ENCODE measurements at regions not wholly inside any gene's neighbourhood (a gene's known extent, or its start where the extent isn't known, plus 50 kb on each side); places are given as distances from the start of the nearest gene placed in this dataset.
A peak's percentile ranks its signal among the peaks of the same experiment; 100 is the strongest.

DNA sequence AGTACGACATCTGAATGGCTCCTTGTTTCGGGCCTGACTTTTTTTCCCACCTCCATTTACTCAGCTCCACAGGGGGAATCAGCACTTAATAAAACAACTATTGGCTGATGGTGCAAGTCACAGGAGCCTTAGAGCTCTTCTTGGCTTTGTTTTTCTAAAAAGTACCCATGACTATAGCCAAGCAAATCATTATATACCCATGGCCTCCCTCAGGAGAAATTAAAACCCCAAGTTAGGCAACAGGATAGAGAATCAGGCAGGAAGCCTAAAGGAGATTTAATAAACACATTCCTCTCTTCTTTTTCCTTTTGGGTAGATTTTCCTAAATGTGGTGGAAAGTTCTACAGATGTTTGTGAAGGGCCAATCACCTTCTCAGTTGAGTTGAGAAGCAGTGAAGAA, 91.9 kb upstream of the RBPJ start:
- no peaks in the 10 kb centered on the region for H3K27me3 ChIP-seq (ENCODE audit: control insufficient read depth in 1 of 2, insufficient read depth in 2 of 2, low read length in 1 of 2)
- ATAC-seq (ENCODE audit: low FRiP score) (no peak), DNase-seq (no peak)
- no peaks in the 10 kb centered on the region for H3K9me3 ChIP-seq (ENCODE audit: control insufficient read depth, low read length)
- H3K27ac ChIP-seq (ENCODE audit: low read depth in 1 of 2, low read length in 2 of 2), result no peak overlapping the region
- no peaks in the 10 kb centered on the region for H3K4me1 ChIP-seq (ENCODE audit: control insufficient read depth in 1 of 2, insufficient read depth in 2 of 2, low read length in 2 of 2)
- H3K4me3 ChIP-seq (ENCODE audit: low read length in 2 of 2), result no peak overlapping the region
- no peaks in the 10 kb centered on the region for H3K36me3 ChIP-seq (ENCODE audit: control insufficient read depth in 1 of 2, insufficient read depth in 2 of 2, low read length in 1 of 2)
- WGBS, 2 donors, result 96% methylated on average over 2 of the region's 2 CpGs
- intact Hi-C loops (cut with DNase I), result no loop called here

DNA sequence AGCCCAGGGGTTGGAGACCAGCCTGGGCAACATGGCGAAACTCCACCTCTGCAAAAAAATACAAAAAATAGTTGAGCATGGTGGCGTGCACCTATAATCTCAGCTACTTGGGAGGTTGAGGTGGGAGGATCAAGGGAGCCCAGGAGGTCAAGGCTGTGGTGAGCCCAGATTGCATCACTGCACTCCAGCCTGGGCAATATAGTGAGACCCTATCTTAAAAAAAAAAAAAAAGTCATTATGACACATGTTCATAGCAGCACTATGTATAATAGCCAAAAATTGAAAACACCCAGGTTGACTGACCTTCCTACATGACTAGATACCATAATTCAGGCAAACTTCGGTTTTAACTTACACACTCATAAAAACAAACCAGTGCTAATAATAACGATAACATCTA, 90.8 kb upstream of the RBPJ start:
- no peaks in the 10 kb centered on the region for H3K9me3 ChIP-seq (ENCODE audit: control insufficient read depth, low read length)
- no peak overlapping the region for H3K4me3 ChIP-seq (ENCODE audit: low read length in 2 of 2)
- intact Hi-C loops (cut with DNase I), result no loop called here
- no peak for DNase-seq
- no peaks in the 10 kb centered on the region for H3K36me3 ChIP-seq (ENCODE audit: control insufficient read depth in 1 of 2, insufficient read depth in 2 of 2, low read length in 1 of 2)
- H3K27me3 ChIP-seq (ENCODE audit: control insufficient read depth in 1 of 2, insufficient read depth in 2 of 2, low read length in 1 of 2), result no peaks in the 10 kb centered on the region
- no peak overlapping the region for H3K27ac ChIP-seq (ENCODE audit: low read depth in 1 of 2, low read length in 2 of 2)
- 76 to 78% methylated on average over 4 of the region's 4 CpGs for WGBS, 2 donors
- H3K4me1 ChIP-seq (ENCODE audit: control insufficient read depth in 1 of 2, insufficient read depth in 2 of 2, low read length in 2 of 2), result no peaks in the 10 kb centered on the region
- no peak for ATAC-seq (ENCODE audit: low FRiP score)

DNA sequence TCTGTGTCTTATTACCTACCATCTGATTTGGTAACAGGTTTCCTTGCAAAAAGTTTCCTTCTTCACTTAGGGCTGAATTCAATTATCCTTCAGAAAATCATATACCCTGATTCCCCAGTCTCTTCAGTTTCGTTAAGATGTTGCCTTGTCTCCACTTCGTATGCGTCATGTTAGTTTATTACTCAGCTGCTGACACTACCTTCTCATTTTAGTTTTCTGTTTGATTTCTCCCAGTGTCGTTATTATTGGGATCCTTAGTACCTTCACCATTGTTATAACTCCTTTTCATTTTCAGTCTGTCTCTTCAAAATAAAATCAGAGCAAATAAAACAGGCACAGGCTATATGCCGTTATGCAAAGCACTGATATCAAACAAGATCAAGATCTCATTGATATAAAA, 87.5 kb upstream of the RBPJ start:
- no peak for ATAC-seq (ENCODE audit: low FRiP score)
- 91% methylated on average over 5 of the region's 5 CpGs for WGBS, 2 donors
- no peaks in the 10 kb centered on the region for H3K27me3 ChIP-seq (ENCODE audit: control insufficient read depth in 1 of 2, insufficient read depth in 2 of 2, low read length in 1 of 2)
- intact Hi-C loops (cut with DNase I), result no loop called here
- no peaks in the 10 kb centered on the region for H3K36me3 ChIP-seq (ENCODE audit: control insufficient read depth in 1 of 2, insufficient read depth in 2 of 2, low read length in 1 of 2)
- no peaks in the 10 kb centered on the region for H3K9me3 ChIP-seq (ENCODE audit: control insufficient read depth, low read length)
- no peak for DNase-seq
- H3K4me3 ChIP-seq (ENCODE audit: low read length in 2 of 2), result no peak overlapping the region
- H3K4me1 ChIP-seq (ENCODE audit: control insufficient read depth in 1 of 2, insufficient read depth in 2 of 2, low read length in 2 of 2), result peaks cover 0 to 2% of the 10 kb centered on the region in 2 donors
- H3K27ac ChIP-seq (ENCODE audit: low read depth in 1 of 2, low read length in 2 of 2), result no peak overlapping the region

DNA sequence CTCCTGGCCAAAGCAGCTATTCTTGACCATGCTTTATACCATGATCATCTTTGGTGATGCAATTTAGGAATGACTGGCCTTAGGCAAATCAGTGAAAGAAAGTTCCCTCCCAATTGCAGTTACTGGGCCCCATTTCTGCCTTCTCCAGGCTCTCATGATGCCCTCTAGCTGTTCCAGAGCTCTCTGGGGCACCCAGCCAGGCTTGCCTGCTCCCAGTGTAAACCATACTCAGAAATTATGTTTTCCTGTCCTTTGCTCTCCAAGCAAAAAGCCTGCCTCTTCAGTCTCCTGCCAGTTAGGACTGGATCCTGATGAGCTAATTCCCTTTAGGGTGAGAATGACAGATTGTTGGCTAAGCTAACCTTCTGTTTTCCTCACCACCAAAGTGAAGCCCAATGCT, 85.3 kb upstream of the RBPJ start:
- Histone ChIP-seq H3K9me3 (ENCODE audit: control insufficient read depth, low read length) (no peaks in the 10 kb centered on the region), H3K4me1 (ENCODE audit: control insufficient read depth in 1 of 2, insufficient read depth in 2 of 2, low read length in 2 of 2) (peaks cover 2 to 5% of the 10 kb centered on the region in 2 donors), H3K27ac (ENCODE audit: low read depth in 1 of 2, low read length in 2 of 2) (no peak overlapping the region), H3K36me3 (ENCODE audit: control insufficient read depth in 1 of 2, insufficient read depth in 2 of 2, low read length in 1 of 2) (no peaks in the 10 kb centered on the region), H3K4me3 (ENCODE audit: low read length in 2 of 2) (no peak overlapping the region), H3K27me3 (ENCODE audit: control insufficient read depth in 1 of 2, insufficient read depth in 2 of 2, low read length in 1 of 2) (no peaks in the 10 kb centered on the region)
- ATAC-seq (ENCODE audit: low FRiP score) (peak; percentile 76), DNase-seq (peak; percentile 82 to 84)
- intact Hi-C loops (cut with DNase I), result no loop called here

DNA sequence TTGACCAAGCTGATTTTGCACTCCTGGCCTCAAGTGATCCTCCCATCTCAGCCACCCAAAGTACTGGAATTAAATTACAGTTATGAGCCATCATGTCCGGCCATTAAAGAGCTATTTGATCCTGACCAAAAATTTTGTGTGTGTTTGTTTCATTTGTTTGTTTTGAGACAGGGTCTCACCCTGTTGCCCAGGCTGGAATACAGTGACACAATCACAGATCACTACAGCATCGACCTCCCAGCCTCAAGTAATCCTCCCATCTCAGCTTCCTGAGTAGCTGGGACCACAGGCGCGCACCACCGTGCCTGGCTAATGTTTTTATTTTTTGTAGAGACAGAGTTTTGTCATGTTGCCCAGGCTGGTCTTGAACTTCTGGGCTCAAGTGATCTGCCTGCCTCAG, 82.9 kb upstream of the RBPJ start:
- H3K9me3 ChIP-seq (ENCODE audit: control insufficient read depth, low read length), result no peaks in the 10 kb centered on the region
- intact Hi-C loops (cut with DNase I), result no loop called here
- ATAC-seq (ENCODE audit: low FRiP score) (no peak), DNase-seq (no peak)
- H3K36me3 ChIP-seq (ENCODE audit: control insufficient read depth in 1 of 2, insufficient read depth in 2 of 2, low read length in 1 of 2), result no peaks in the 10 kb centered on the region
- no peak overlapping the region for H3K27ac ChIP-seq (ENCODE audit: low read depth in 1 of 2, low read length in 2 of 2)
- peaks cover 2 to 5% of the 10 kb centered on the region in 2 donors for H3K4me1 ChIP-seq (ENCODE audit: control insufficient read depth in 1 of 2, insufficient read depth in 2 of 2, low read length in 2 of 2)
- WGBS, 2 donors, result 59 to 86% methylated on average over 5 of the region's 5 CpGs
- no peak overlapping the region for H3K4me3 ChIP-seq (ENCODE audit: low read length in 2 of 2)
- no peaks in the 10 kb centered on the region for H3K27me3 ChIP-seq (ENCODE audit: control insufficient read depth in 1 of 2, insufficient read depth in 2 of 2, low read length in 1 of 2)

DNA sequence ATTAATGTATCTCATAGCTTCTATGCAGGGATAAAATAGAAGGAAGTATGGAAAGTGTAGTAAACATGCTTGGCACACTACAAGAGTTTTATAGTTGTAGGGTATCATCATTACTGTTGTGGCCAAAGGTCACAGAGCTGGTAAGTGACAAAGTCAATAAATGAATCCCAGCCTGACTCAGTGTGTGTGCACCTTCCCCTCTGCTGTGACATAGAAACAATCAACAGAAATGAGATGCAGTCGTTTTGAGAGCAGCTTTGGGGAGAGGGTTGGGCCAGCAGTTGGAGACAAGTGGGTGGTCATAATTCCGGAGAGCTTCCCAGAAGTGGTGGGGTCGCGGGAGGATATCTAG, 82.4 kb upstream of the RBPJ start:
- H3K4me1 ChIP-seq (ENCODE audit: control insufficient read depth in 1 of 2, insufficient read depth in 2 of 2, low read length in 2 of 2), result peaks cover 2 to 5% of the 10 kb centered on the region in 2 donors
- no peak for DNase-seq
- no peak for ATAC-seq (ENCODE audit: low FRiP score)
- no peaks in the 10 kb centered on the region for H3K27me3 ChIP-seq (ENCODE audit: control insufficient read depth in 1 of 2, insufficient read depth in 2 of 2, low read length in 1 of 2)
- H3K9me3 ChIP-seq (ENCODE audit: control insufficient read depth, low read length), result no peaks in the 10 kb centered on the region
- no peaks in the 10 kb centered on the region for H3K36me3 ChIP-seq (ENCODE audit: control insufficient read depth in 1 of 2, insufficient read depth in 2 of 2, low read length in 1 of 2)
- H3K4me3 ChIP-seq (ENCODE audit: low read length in 2 of 2), result no peak overlapping the region
- no peak overlapping the region for H3K27ac ChIP-seq (ENCODE audit: low read depth in 1 of 2, low read length in 2 of 2)
- 26 to 30% methylated on average over 4 of the region's 4 CpGs for whole genome bisulfite sequencing, 2 donors
- intact Hi-C loops (cut with DNase I), result no loop called here

DNA sequence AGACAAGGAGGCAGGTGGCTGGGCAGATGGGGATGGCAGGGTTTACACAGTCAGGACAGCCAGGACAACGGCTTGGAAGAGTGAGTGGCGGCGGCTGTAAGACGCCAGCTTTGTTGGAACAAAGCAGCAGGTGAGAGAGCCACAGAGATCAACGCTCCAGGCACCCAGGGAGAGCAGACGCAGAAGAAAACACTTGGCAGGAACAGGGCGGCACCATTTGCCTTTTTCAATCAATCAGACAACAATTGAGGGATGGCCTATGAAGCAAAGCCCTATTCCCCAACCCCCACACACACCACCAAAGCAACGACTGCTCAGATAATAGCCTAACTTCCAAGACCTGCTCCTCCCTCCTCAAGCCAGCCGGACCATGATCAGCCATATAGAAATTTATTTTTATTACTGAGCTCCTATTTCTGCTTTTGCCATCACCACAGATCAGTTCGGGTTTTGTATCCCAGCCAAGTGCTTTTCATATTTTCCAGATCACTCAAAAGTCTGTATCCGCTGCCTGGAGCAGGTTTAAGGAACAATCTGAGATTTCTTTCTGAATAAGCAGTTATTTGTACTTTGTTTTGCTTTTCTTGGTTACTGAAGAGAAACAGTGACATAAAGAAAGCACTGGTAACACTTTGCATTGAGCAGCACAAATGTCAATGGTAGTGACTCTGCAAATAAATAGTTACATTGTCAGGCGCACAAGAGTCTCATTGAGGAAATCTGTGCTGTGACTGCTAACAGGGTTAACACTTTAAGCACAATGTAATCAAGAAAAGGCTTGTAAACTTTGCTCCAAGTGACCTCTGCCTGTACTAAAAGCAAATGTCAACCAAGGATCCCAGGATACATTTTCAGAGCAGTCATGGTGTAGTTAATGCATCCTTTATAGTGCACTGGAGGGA, 81.8 kb upstream of the RBPJ start:
- Histone ChIP-seq H3K4me3 (ENCODE audit: low read length in 2 of 2) (peak overlapping the region in 1 of 2 donors; percentile 41), H3K27ac (ENCODE audit: low read depth in 1 of 2, low read length in 2 of 2) (peak overlapping the region in 1 of 2 donors; percentile 14), H3K27me3 (ENCODE audit: control insufficient read depth in 1 of 2, insufficient read depth in 2 of 2, low read length in 1 of 2) (no peaks in the 10 kb centered on the region), H3K9me3 (ENCODE audit: control insufficient read depth, low read length) (no peaks in the 10 kb centered on the region), H3K36me3 (ENCODE audit: control insufficient read depth in 1 of 2, insufficient read depth in 2 of 2, low read length in 1 of 2) (no peaks in the 10 kb centered on the region), H3K4me1 (ENCODE audit: control insufficient read depth in 1 of 2, insufficient read depth in 2 of 2, low read length in 2 of 2) (peaks cover 2 to 5% of the 10 kb centered on the region in 2 donors)
- 16 to 23% methylated on average over 12 of the region's 12 CpGs for WGBS, 2 donors
- ATAC-seq (ENCODE audit: low FRiP score) (peak; percentile 33), DNase-seq (no peak)
- intact Hi-C loops (cut with DNase I), result no loop called here

DNA sequence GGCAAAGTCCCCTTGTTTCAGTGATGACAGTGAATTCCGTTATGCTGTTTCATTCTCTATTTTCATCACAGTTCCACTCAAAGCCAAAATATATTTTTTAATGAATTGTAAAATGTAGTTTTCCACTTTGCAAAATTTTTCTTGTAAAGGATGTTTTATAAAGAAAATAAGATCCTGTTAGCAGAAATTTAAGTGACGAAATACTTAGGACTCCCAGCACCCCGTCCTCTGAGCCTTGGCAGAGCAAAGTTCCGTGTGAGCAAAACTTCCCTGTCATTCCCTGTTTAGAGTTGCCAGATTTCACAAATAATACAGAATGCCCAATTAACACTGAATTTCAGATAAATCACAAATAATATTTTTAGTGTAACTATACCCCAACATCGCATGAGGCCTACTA, 81.0 kb upstream of the RBPJ start:
- Histone ChIP-seq H3K9me3 (ENCODE audit: control insufficient read depth, low read length) (no peaks in the 10 kb centered on the region), H3K4me3 (ENCODE audit: low read length in 2 of 2) (no peak overlapping the region), H3K27ac (ENCODE audit: low read depth in 1 of 2, low read length in 2 of 2) (no peak overlapping the region), H3K27me3 (ENCODE audit: control insufficient read depth in 1 of 2, insufficient read depth in 2 of 2, low read length in 1 of 2) (no peaks in the 10 kb centered on the region), H3K36me3 (ENCODE audit: control insufficient read depth in 1 of 2, insufficient read depth in 2 of 2, low read length in 1 of 2) (no peaks in the 10 kb centered on the region), H3K4me1 (ENCODE audit: control insufficient read depth in 1 of 2, insufficient read depth in 2 of 2, low read length in 2 of 2) (peaks cover 2 to 5% of the 10 kb centered on the region in 2 donors)
- WGBS, 2 donors, result 49% methylated on average over 5 of the region's 5 CpGs
- intact Hi-C loops (cut with DNase I), result no loop called here
- DNase-seq, result no peak
- no peak for ATAC-seq (ENCODE audit: low FRiP score)

DNA sequence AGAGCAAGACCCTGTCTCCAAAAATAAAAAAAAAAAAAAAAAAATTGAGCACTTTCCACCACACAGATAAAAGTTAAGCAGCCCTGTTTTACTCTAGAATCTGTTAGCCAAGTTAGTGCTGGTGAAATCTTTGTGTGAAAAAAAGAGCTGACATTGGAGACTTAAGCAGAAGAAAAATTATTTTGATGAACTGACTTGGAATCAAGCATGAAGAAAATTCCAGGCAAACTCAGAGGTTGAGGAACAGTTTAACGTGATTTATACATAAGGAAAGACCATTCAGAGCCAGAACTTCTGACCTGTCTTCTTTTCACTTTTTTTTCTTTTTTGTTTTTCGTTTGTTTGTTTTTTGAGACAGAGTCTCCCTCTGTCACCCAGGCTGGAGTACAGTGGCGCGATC, 79.6 kb upstream of the RBPJ start:
- intact Hi-C loops (cut with DNase I), result no loop called here
- Histone ChIP-seq H3K27ac (ENCODE audit: low read depth in 1 of 2, low read length in 2 of 2) (no peak overlapping the region), H3K9me3 (ENCODE audit: control insufficient read depth, low read length) (no peaks in the 10 kb centered on the region), H3K4me3 (ENCODE audit: low read length in 2 of 2) (no peak overlapping the region), H3K27me3 (ENCODE audit: control insufficient read depth in 1 of 2, insufficient read depth in 2 of 2, low read length in 1 of 2) (no peaks in the 10 kb centered on the region), H3K36me3 (ENCODE audit: control insufficient read depth in 1 of 2, insufficient read depth in 2 of 2, low read length in 1 of 2) (no peaks in the 10 kb centered on the region), H3K4me1 (ENCODE audit: control insufficient read depth in 1 of 2, insufficient read depth in 2 of 2, low read length in 2 of 2) (peaks cover 0 to 5% of the 10 kb centered on the region in 2 donors)
- ATAC-seq (ENCODE audit: low FRiP score), result no peak
- no peak for DNase-seq
- 84 to 90% methylated on average over 4 of the region's 4 CpGs for WGBS, 2 donors

Measured in aorta (tissue), 5 donors.